ENCODE measurements at regions not wholly inside any gene's neighbourhood (a gene's known extent, or its start where the extent isn't known, plus 50 kb on each side); places are given as distances from the start of the nearest gene placed in this dataset.

- TF ChIP-seq EP300 (IDR thresholded peaks at IDR 0.05): no peak
- TF ChIP-seq POLR2A (IDR thresholded peaks at IDR 0.05): no peak
- TF ChIP-seq CTCF (IDR thresholded peaks at IDR 0.05): no peak
- no peak for TF ChIP-seq POLR2AphosphoS5 (IDR thresholded peaks at IDR 0.05)
Observed at GRCh38 chr21:14317507-14317906, 65.4 kb downstream of the HSPA13 start.

Measured in stomach (tissue), 4 donors.